ENCODE measurements at regions not wholly inside any gene's neighbourhood (a gene's known extent, or its start where the extent isn't known, plus 50 kb on each side); places are given as distances from the start of the nearest gene placed in this dataset.
"Not testable (repeated sequence)": the region's sequence is repeated elsewhere in the genome, so short reads cannot be mapped to it uniquely, and the experiment has no call there.

DNA sequence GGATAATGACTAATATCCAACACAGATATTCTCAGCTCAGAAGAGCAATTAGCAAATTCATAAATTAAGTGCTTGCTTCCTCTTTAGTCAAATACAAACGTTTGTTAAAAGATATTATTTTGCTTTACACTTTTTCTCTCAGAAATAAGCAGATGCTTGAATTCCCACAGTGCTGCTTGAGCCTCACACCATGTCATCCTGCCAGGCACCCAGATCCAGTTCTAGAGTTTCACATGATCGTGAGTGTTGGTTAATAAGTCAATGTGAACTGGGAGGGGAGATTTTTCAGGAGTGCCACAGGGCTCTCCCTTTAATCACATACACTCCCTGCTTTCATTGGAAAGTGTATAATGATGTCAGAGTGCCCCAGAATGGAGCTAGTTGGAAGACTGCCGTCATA is 352.0 kb downstream of the OR4F29 start:
- not testable (repeated sequence) for H3K27ac ChIP-seq (ENCODE audit: insufficient read length, low read depth, low read length); H3K23ac ChIP-seq (ENCODE audit: insufficient read length, low read depth, low read length); H3K79me2 ChIP-seq (ENCODE audit: insufficient read depth, low read length); H2BK12ac ChIP-seq (ENCODE audit: insufficient read length, low read depth, low read length); H4K91ac ChIP-seq (ENCODE audit: insufficient read length, low read depth, low read length); H3K56ac ChIP-seq (ENCODE audit: insufficient read length, low read depth, low read length); H3K27ac Mint-ChIP-seq; H3K36me3 Mint-ChIP-seq (ENCODE audit: insufficient read depth in 1 of 3, low read depth in 3 of 3); H3K4me2 ChIP-seq (ENCODE audit: insufficient read depth, insufficient read length, low read length); H4K5ac ChIP-seq (ENCODE audit: insufficient read length, low read depth, low read length); H3K4ac ChIP-seq (ENCODE audit: low read depth, low read length); H3K4me1 Mint-ChIP-seq; H4K8ac ChIP-seq (replicated peaks; ENCODE audit: insufficient read length, low read depth, low read length); H3K4me1 ChIP-seq (ENCODE audit: insufficient read depth, low read length); H2BK15ac ChIP-seq (ENCODE audit: low read depth, low read length); H3T11ph ChIP-seq (ENCODE audit: low read length); H4K20me1 ChIP-seq (ENCODE audit: control insufficient read depth, insufficient read depth, insufficient read length); H3K4me3 Mint-ChIP-seq; H3K18ac ChIP-seq (ENCODE audit: insufficient read length, low read depth, low read length); H2AK5ac ChIP-seq (ENCODE audit: insufficient read length, low read length); H3K79me1 ChIP-seq (ENCODE audit: insufficient read depth, low read depth, low read length, poor library complexity, severe bottlenecking); H2BK5ac ChIP-seq (ENCODE audit: insufficient read length, low read length); H3K27me3 Mint-ChIP-seq (ENCODE audit: low read depth); H2BK120ac ChIP-seq (ENCODE audit: low read depth, low read length, poor library complexity, severe bottlenecking); H3K9me3 ChIP-seq (ENCODE audit: control insufficient read depth, low read depth, low read length); H3K27me3 ChIP-seq (ENCODE audit: insufficient read depth, low read length); H2AFZ ChIP-seq (ENCODE audit: low read length); DNase-seq; H2BK20ac ChIP-seq (ENCODE audit: low read depth, low read length, poor library complexity, severe bottlenecking); H3K23me2 ChIP-seq (ENCODE audit: insufficient read length, low read depth, low read length, poor library complexity, severe bottlenecking); H3K14ac ChIP-seq (ENCODE audit: insufficient read depth, low read length); H3K9ac ChIP-seq (ENCODE audit: extremely low read depth, insufficient read length, low read length); H3K9me3 Mint-ChIP-seq
- no CpG with 5 or more reads among the region's 3 CpGs for WGBS (ENCODE audit: extremely low coverage, insufficient read length, low lambda C conversion rate)

DNA sequence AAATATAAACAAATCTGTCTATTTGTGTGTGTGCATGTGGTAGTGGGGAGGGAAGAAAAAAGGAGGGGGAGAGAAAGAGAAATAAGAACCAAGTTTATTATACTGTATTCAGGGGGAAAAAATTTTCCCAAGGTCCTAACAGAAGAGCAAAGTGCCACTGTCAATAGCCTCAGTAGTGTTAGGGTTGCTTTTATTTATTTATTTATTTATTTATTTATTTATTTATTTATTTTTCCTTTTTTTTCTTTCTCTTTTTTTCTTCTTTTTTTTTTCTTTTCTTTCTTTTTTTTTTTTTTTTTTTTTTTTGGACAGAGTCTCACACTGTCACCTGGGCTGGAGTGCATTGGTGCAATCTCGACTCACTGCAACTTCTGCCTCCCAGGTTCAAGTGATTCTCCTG is 352.7 kb downstream of the OR4F29 start:
- not testable (repeated sequence) for H3K27me3 Mint-ChIP-seq (ENCODE audit: low read depth); H2BK20ac ChIP-seq (ENCODE audit: low read depth, low read length, poor library complexity, severe bottlenecking); H3T11ph ChIP-seq (ENCODE audit: low read length); H3K79me1 ChIP-seq (ENCODE audit: insufficient read depth, low read depth, low read length, poor library complexity, severe bottlenecking); H3K27ac Mint-ChIP-seq; H3K79me2 ChIP-seq (ENCODE audit: insufficient read depth, low read length); H3K4me2 ChIP-seq (ENCODE audit: insufficient read depth, insufficient read length, low read length); H3K23me2 ChIP-seq (ENCODE audit: insufficient read length, low read depth, low read length, poor library complexity, severe bottlenecking); H2AK5ac ChIP-seq (ENCODE audit: insufficient read length, low read length); H4K91ac ChIP-seq (ENCODE audit: insufficient read length, low read depth, low read length); H3K36me3 Mint-ChIP-seq (ENCODE audit: insufficient read depth in 1 of 3, low read depth in 3 of 3); H3K9me3 ChIP-seq (ENCODE audit: control insufficient read depth, low read depth, low read length); H3K9ac ChIP-seq (ENCODE audit: extremely low read depth, insufficient read length, low read length); H4K5ac ChIP-seq (ENCODE audit: insufficient read length, low read depth, low read length); H2BK120ac ChIP-seq (ENCODE audit: low read depth, low read length, poor library complexity, severe bottlenecking); H3K27ac ChIP-seq (ENCODE audit: insufficient read length, low read depth, low read length); H2BK12ac ChIP-seq (ENCODE audit: insufficient read length, low read depth, low read length); DNase-seq; H3K4me3 Mint-ChIP-seq; H3K14ac ChIP-seq (ENCODE audit: insufficient read depth, low read length); H3K4me1 Mint-ChIP-seq; H3K23ac ChIP-seq (ENCODE audit: insufficient read length, low read depth, low read length); H3K9me3 Mint-ChIP-seq; H3K18ac ChIP-seq (ENCODE audit: insufficient read length, low read depth, low read length); H2BK15ac ChIP-seq (ENCODE audit: low read depth, low read length); H3K4me1 ChIP-seq (ENCODE audit: insufficient read depth, low read length); H3K27me3 ChIP-seq (ENCODE audit: insufficient read depth, low read length); H3K4ac ChIP-seq (ENCODE audit: low read depth, low read length); H4K8ac ChIP-seq (replicated peaks; ENCODE audit: insufficient read length, low read depth, low read length); H2BK5ac ChIP-seq (ENCODE audit: insufficient read length, low read length); H4K20me1 ChIP-seq (ENCODE audit: control insufficient read depth, insufficient read depth, insufficient read length); H3K56ac ChIP-seq (ENCODE audit: insufficient read length, low read depth, low read length); H2AFZ ChIP-seq (ENCODE audit: low read length)
- WGBS (ENCODE audit: extremely low coverage, insufficient read length, low lambda C conversion rate) = no CpG with 5 or more reads among the region's 1 CpG

DNA sequence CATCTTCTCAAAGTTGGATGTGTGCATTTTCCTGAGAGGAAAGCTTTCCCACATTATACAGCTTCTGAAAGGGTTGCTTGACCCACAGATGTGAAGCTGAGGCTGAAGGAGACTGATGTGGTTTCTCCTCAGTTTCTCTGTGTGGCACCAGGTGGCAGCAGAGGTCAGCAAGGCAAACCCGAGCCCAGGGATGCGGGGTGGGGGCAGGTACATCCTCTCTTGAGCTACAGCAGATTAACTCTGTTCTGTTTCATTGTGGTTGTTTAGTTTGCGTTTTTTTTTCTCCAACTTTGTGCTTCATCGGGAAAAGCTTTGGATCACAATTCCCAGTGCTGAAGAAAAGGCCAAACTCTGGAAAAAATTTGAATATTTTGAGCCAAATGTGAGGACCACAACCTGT is 360.2 kb downstream of the OR4F29 start:
- not testable (repeated sequence) for H2BK12ac ChIP-seq (ENCODE audit: insufficient read length, low read depth, low read length); H2BK20ac ChIP-seq (ENCODE audit: low read depth, low read length, poor library complexity, severe bottlenecking); H3K27ac ChIP-seq (ENCODE audit: insufficient read length, low read depth, low read length); DNase-seq; H2BK15ac ChIP-seq (ENCODE audit: low read depth, low read length); H3K27me3 ChIP-seq (ENCODE audit: insufficient read depth, low read length); H3K23me2 ChIP-seq (ENCODE audit: insufficient read length, low read depth, low read length, poor library complexity, severe bottlenecking); H4K20me1 ChIP-seq (ENCODE audit: control insufficient read depth, insufficient read depth, insufficient read length); H3K9me3 Mint-ChIP-seq; H3K9ac ChIP-seq (ENCODE audit: extremely low read depth, insufficient read length, low read length); H4K8ac ChIP-seq (replicated peaks; ENCODE audit: insufficient read length, low read depth, low read length); H3K36me3 Mint-ChIP-seq (ENCODE audit: insufficient read depth in 1 of 3, low read depth in 3 of 3); H4K5ac ChIP-seq (ENCODE audit: insufficient read length, low read depth, low read length); H3K4me1 ChIP-seq (ENCODE audit: insufficient read depth, low read length); H3K27ac Mint-ChIP-seq; H3K4me1 Mint-ChIP-seq; H2BK5ac ChIP-seq (ENCODE audit: insufficient read length, low read length); H2BK120ac ChIP-seq (ENCODE audit: low read depth, low read length, poor library complexity, severe bottlenecking); H2AK5ac ChIP-seq (ENCODE audit: insufficient read length, low read length); H2AFZ ChIP-seq (ENCODE audit: low read length); H3K18ac ChIP-seq (ENCODE audit: insufficient read length, low read depth, low read length); H3K9me3 ChIP-seq (ENCODE audit: control insufficient read depth, low read depth, low read length); H3K4me3 Mint-ChIP-seq; H4K91ac ChIP-seq (ENCODE audit: insufficient read length, low read depth, low read length); H3K23ac ChIP-seq (ENCODE audit: insufficient read length, low read depth, low read length); H3T11ph ChIP-seq (ENCODE audit: low read length); H3K79me2 ChIP-seq (ENCODE audit: insufficient read depth, low read length); H3K79me1 ChIP-seq (ENCODE audit: insufficient read depth, low read depth, low read length, poor library complexity, severe bottlenecking); H3K56ac ChIP-seq (ENCODE audit: insufficient read length, low read depth, low read length); H3K4ac ChIP-seq (ENCODE audit: low read depth, low read length); H3K27me3 Mint-ChIP-seq (ENCODE audit: low read depth); H3K14ac ChIP-seq (ENCODE audit: insufficient read depth, low read length); H3K4me2 ChIP-seq (ENCODE audit: insufficient read depth, insufficient read length, low read length)
- no CpG with 5 or more reads among the region's 4 CpGs for WGBS (ENCODE audit: extremely low coverage, insufficient read length, low lambda C conversion rate)

All from H9 (cell line).